ENCODE measurements at regions not wholly inside any gene's neighbourhood (a gene's known extent, or its start where the extent isn't known, plus 50 kb on each side); places are given as distances from the start of the nearest gene placed in this dataset.
A peak's percentile ranks its signal among the peaks of the same experiment; 100 is the strongest.

GRCh38 chr4:62256479-62256878, 1056.4 kb downstream of the ADGRL3 start:
- H3K4me3 ChIP-seq: no peak overlapping the region
- TF ChIP-seq CTCF (IDR thresholded peaks at IDR 0.05): no peak
- H3K4me1 ChIP-seq: no peaks in the 10 kb centered on the region
- no peaks in the 10 kb centered on the region for H3K9me3 ChIP-seq
- H3K27ac ChIP-seq: no peak overlapping the region
- DNase-seq (ENCODE audit: low spot score): no peak
- no peaks in the 10 kb centered on the region for H3K27me3 ChIP-seq
- no peaks in the 10 kb centered on the region for H3K36me3 ChIP-seq

- Histone ChIP-seq H3K27ac (no peak overlapping the region), H3K4me1 (no peaks in the 10 kb centered on the region), H3K27me3 (no peaks in the 10 kb centered on the region), H3K36me3 (no peaks in the 10 kb centered on the region), H3K4me3 (no peak overlapping the region), H3K9me3 (no peaks in the 10 kb centered on the region)
- TF ChIP-seq CTCF (IDR thresholded peaks at IDR 0.05): no peak
- no peak for DNase-seq (ENCODE audit: low spot score)
These were observed 1052.6 kb downstream of the ADGRL3 start for GRCh38 chr4:62252728-62253127.

- Histone ChIP-seq H3K4me3 (no peak overlapping the region), H3K36me3 (no peaks in the 10 kb centered on the region), H3K4me1 (no peaks in the 10 kb centered on the region), H3K27ac (no peak overlapping the region), H3K27me3 (no peaks in the 10 kb centered on the region), H3K9me3 (no peaks in the 10 kb centered on the region)
- DNase-seq (ENCODE audit: low spot score): no peak
- TF ChIP-seq CTCF (IDR thresholded peaks at IDR 0.05): no peak
These were observed 1050.0 kb downstream of the ADGRL3 start for GRCh38 chr4:62250100-62250499.

GRCh38 chr4:62243895-62244294, 1043.8 kb downstream of the ADGRL3 start:
- Histone ChIP-seq H3K9me3 (peaks cover 0 to 3% of the 10 kb centered on the region in 2 donors), H3K27ac (no peak overlapping the region), H3K27me3 (no peaks in the 10 kb centered on the region), H3K4me3 (no peak overlapping the region), H3K36me3 (no peaks in the 10 kb centered on the region), H3K4me1 (no peaks in the 10 kb centered on the region)
- no peak for TF ChIP-seq CTCF (IDR thresholded peaks at IDR 0.05)
- no peak for DNase-seq (ENCODE audit: low spot score)

GRCh38 chr4:62235911-62236310, 1035.8 kb downstream of the ADGRL3 start:
- peaks cover 0 to 3% of the 10 kb centered on the region in 2 donors for H3K9me3 ChIP-seq
- DNase-seq (ENCODE audit: low spot score): no peak
- no peak overlapping the region for H3K27ac ChIP-seq
- peaks cover 0 to 5% of the 10 kb centered on the region in 2 donors for H3K4me1 ChIP-seq
- no peaks in the 10 kb centered on the region for H3K36me3 ChIP-seq
- H3K4me3 ChIP-seq: no peak overlapping the region
- no peak for TF ChIP-seq CTCF (IDR thresholded peaks at IDR 0.05)
- no peaks in the 10 kb centered on the region for H3K27me3 ChIP-seq

GRCh38 chr4:62232814-62233213, 1032.7 kb downstream of the ADGRL3 start:
- peak overlapping the region in 1 of 2 donors; percentile 53 for H3K27ac ChIP-seq
- DNase-seq (ENCODE audit: low spot score): no peak
- no peak overlapping the region for H3K4me3 ChIP-seq
- H3K4me1 ChIP-seq: peaks cover 0 to 5% of the 10 kb centered on the region in 2 donors
- no peak for TF ChIP-seq CTCF (IDR thresholded peaks at IDR 0.05)
- H3K27me3 ChIP-seq: no peaks in the 10 kb centered on the region
- H3K36me3 ChIP-seq: no peaks in the 10 kb centered on the region
- no peaks in the 10 kb centered on the region for H3K9me3 ChIP-seq
